ENCODE measurements at regions not wholly inside any gene's neighbourhood (a gene's known extent, or its start where the extent isn't known, plus 50 kb on each side); places are given as distances from the start of the nearest gene placed in this dataset.
"Not testable (repeated sequence)": the region's sequence is repeated elsewhere in the genome, so short reads cannot be mapped to it uniquely, and the experiment has no call there.

GRCh38 chr17:21768244-21768643 lies 75.9 kb downstream of the KCNJ18 start:
- not testable (repeated sequence) for TF ChIP-seq POLR2A (IDR thresholded peaks at IDR 0.05)
- TF ChIP-seq, protein P1, sequence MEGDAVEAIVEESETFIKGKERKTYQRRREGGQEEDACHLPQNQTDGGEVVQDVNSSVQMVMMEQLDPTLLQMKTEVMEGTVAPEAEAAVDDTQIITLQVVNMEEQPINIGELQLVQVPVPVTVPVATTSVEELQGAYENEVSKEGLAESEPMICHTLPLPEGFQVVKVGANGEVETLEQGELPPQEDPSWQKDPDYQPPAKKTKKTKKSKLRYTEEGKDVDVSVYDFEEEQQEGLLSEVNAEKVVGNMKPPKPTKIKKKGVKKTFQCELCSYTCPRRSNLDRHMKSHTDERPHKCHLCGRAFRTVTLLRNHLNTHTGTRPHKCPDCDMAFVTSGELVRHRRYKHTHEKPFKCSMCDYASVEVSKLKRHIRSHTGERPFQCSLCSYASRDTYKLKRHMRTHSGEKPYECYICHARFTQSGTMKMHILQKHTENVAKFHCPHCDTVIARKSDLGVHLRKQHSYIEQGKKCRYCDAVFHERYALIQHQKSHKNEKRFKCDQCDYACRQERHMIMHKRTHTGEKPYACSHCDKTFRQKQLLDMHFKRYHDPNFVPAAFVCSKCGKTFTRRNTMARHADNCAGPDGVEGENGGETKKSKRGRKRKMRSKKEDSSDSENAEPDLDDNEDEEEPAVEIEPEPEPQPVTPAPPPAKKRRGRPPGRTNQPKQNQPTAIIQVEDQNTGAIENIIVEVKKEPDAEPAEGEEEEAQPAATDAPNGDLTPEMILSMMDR (IDR thresholded peaks at IDR 0.05) = not testable (repeated sequence)

Measured in lower leg skin (tissue), 3 donors.